ENCODE measurements at regions not wholly inside any gene's neighbourhood (a gene's known extent, or its start where the extent isn't known, plus 50 kb on each side); places are given as distances from the start of the nearest gene placed in this dataset.

- TF ChIP-seq E2F4 (IDR thresholded peaks at IDR 0.05; ENCODE audit: low read depth, low read length) (no peak), CBX3 (IDR thresholded peaks at IDR 0.05; ENCODE audit: borderline replicate concordance, low read depth) (no peak), MTA3 (IDR thresholded peaks at IDR 0.05; ENCODE audit: borderline replicate concordance, low read length) (no peak), CHD1 (IDR thresholded peaks at IDR 0.05; ENCODE audit: low read depth, low read length) (no peak), EZH2 (IDR thresholded peaks at IDR 0.05; ENCODE audit: borderline replicate concordance, control insufficient read depth, low read depth, low read length) (no peak), SMC3 (IDR thresholded peaks at IDR 0.05; ENCODE audit: borderline replicate concordance, low read length) (peak; percentile 14; the same call in 1 of the 2 replicates), NBN (IDR thresholded peaks at IDR 0.05) (no peak), ZNF592 (IDR thresholded peaks at IDR 0.05) (no peak)
- TF ChIP-seq, protein P1, sequence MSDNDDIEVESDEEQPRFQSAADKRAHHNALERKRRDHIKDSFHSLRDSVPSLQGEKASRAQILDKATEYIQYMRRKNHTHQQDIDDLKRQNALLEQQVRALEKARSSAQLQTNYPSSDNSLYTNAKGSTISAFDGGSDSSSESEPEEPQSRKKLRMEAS (IDR thresholded peaks at IDR 0.05; ENCODE audit: low read depth, low read length): no peak
These were observed 970.5 kb downstream of the UQCRFS1 start (continued) for GRCh38 chr19:28242317-28242927.
